Urinary bladder (tissue), 3 donors: ENCODE measurements at regions not wholly inside any gene's neighbourhood (a gene's known extent, or its start where the extent isn't known, plus 50 kb on each side); places are given as distances from the start of the nearest gene placed in this dataset.

ENCODE experiments used
- DNase-seq: peaks from one replicate; pipeline ENCODE4 v3.0.0-alpha.2; 2015; ENCODE audit errors: extremely low spot score
- H3K27ac ChIP-seq: one replicate; pipeline ENCODE4 v1.5.1; 2013; ENCODE audit warnings: low read depth, mild to moderate bottlenecking, moderate library complexity
- H3K36me3 ChIP-seq: one replicate; pipeline ENCODE4 v1.6.1; 2013; ENCODE audit warnings: mild to moderate bottlenecking, moderate library complexity; ENCODE audit not compliant: insufficient read depth
- H3K4me1 ChIP-seq: one replicate; pipeline ENCODE4 v1.6.1; 2013; ENCODE audit warnings: mild to moderate bottlenecking, moderate library complexity; ENCODE audit not compliant: insufficient read depth
- H3K4me3 ChIP-seq: one replicate; pipeline ENCODE4 v1.5.1; 2013; ENCODE audit warnings: low read depth, low read length
- WGBS: extraction: QIAGEN DNeasy Blood & Tissue Kit; methylation state at CpG from one replicate; pipeline ENCODE4 v1.1.7; 2013; 5-methylcytosine and 5-hydroxymethylcytosine counted together
- donor health status: healthy with polysubstance abuse.
- donor health status: healthy.

GRCh38 chr6:6704103-6705060, 115.9 kb downstream of the LY86 start:
- no peaks in the 10 kb centered on the region for H3K4me1 ChIP-seq
- DNase-seq, result no peak
- 83% methylated on average over 13 of the region's 13 CpGs for WGBS
- no peaks in the 10 kb centered on the region for H3K36me3 ChIP-seq
- H3K27ac ChIP-seq, result no peak overlapping the region
- H3K4me3 ChIP-seq, result no peak overlapping the region

- H3K4me3 ChIP-seq, result no peak overlapping the region
- no peaks in the 10 kb centered on the region for H3K4me1 ChIP-seq
- H3K36me3 ChIP-seq, result no peaks in the 10 kb centered on the region
- WGBS, result 93% methylated on average over 3 of the region's 3 CpGs
- H3K27ac ChIP-seq, result no peak overlapping the region
- DNase-seq, result no peak
Observed at GRCh38 chr6:6705061-6705425, 116.5 kb downstream of the LY86 start.

- no peaks in the 10 kb centered on the region for H3K36me3 ChIP-seq
- DNase-seq, result no peak
- H3K4me3 ChIP-seq, result no peak overlapping the region
- H3K4me1 ChIP-seq, result no peaks in the 10 kb centered on the region
- 91% methylated on average over 13 of the region's 13 CpGs for WGBS
- H3K27ac ChIP-seq, result no peak overlapping the region
Observed at GRCh38 chr6:6705915-6706675, 117.6 kb downstream of the LY86 start.

- Histone ChIP-seq H3K36me3 (no peaks in the 10 kb centered on the region), H3K4me1 (no peaks in the 10 kb centered on the region), H3K4me3 (no peak overlapping the region), H3K27ac (peak overlapping the region; percentile 14)
- no peak for DNase-seq
- 91% methylated on average over 6 of the region's 6 CpGs for WGBS
Observed at GRCh38 chr6:6707143-6707542, 118.6 kb downstream of the LY86 start.

- Histone ChIP-seq H3K27ac (no peak overlapping the region), H3K4me3 (no peak overlapping the region), H3K36me3 (no peaks in the 10 kb centered on the region), H3K4me1 (no peaks in the 10 kb centered on the region)
- WGBS, result 90% methylated on average over 3 of the region's 3 CpGs
- DNase-seq, result no peak
Observed at GRCh38 chr6:6709106-6709505, 120.6 kb downstream of the LY86 start.

- WGBS, result 93% methylated on average over 7 of the region's 7 CpGs
- H3K27ac ChIP-seq, result no peak overlapping the region
- H3K4me3 ChIP-seq, result no peak overlapping the region
- DNase-seq, result no peak
- H3K36me3 ChIP-seq, result no peaks in the 10 kb centered on the region
- no peaks in the 10 kb centered on the region for H3K4me1 ChIP-seq
Observed at GRCh38 chr6:6711031-6711785, 122.7 kb downstream of the LY86 start.

- Histone ChIP-seq H3K36me3 (no peaks in the 10 kb centered on the region), H3K4me3 (no peak overlapping the region), H3K27ac (no peak overlapping the region), H3K4me1 (no peaks in the 10 kb centered on the region)
- WGBS, result 78% methylated on average over 7 of the region's 7 CpGs
- DNase-seq, result no peak
Observed at GRCh38 chr6:6711832-6712448, 123.4 kb downstream of the LY86 start.

GRCh38 chr6:6712449-6713403, 124.2 kb downstream of the LY86 start:
- no peak overlapping the region for H3K4me3 ChIP-seq
- peak; percentile 50 for DNase-seq
- 44% methylated on average over 25 of the region's 25 CpGs for WGBS
- H3K36me3 ChIP-seq, result no peaks in the 10 kb centered on the region
- H3K27ac ChIP-seq, result peak overlapping the region; percentile 33
- H3K4me1 ChIP-seq, result no peaks in the 10 kb centered on the region

GRCh38 chr6:6713657-6714056, 125.1 kb downstream of the LY86 start:
- WGBS, result 66% methylated on average over 9 of the region's 9 CpGs
- no peak for DNase-seq

GRCh38 chr6:6714118-6714897, 125.8 kb downstream of the LY86 start:
- Histone ChIP-seq H3K36me3 (no peaks in the 10 kb centered on the region), H3K27ac (no peak overlapping the region), H3K4me3 (no peak overlapping the region), H3K4me1 (no peaks in the 10 kb centered on the region)
- DNase-seq, result no peak
- 64% methylated on average over 12 of the region's 12 CpGs for WGBS

More at GRCh38 chr6:6713657-6714056, 125.1 kb downstream of the LY86 start:
- H3K4me3 ChIP-seq, result no peak overlapping the region
- no peak overlapping the region for H3K27ac ChIP-seq
- H3K36me3 ChIP-seq, result no peaks in the 10 kb centered on the region
- no peaks in the 10 kb centered on the region for H3K4me1 ChIP-seq

GRCh38 chr6:6714953-6715352, 126.4 kb downstream of the LY86 start:
- 92% methylated on average over 7 of the region's 7 CpGs for WGBS
- no peak for DNase-seq
- no peak overlapping the region for H3K27ac ChIP-seq
- no peak overlapping the region for H3K4me3 ChIP-seq
- H3K4me1 ChIP-seq, result no peaks in the 10 kb centered on the region
- no peaks in the 10 kb centered on the region for H3K36me3 ChIP-seq

GRCh38 chr6:6715465-6715864, 126.9 kb downstream of the LY86 start:
- no peak for DNase-seq
- Histone ChIP-seq H3K4me1 (no peaks in the 10 kb centered on the region), H3K36me3 (no peaks in the 10 kb centered on the region), H3K4me3 (no peak overlapping the region), H3K27ac (no peak overlapping the region)
- 79% methylated on average over 3 of the region's 3 CpGs for whole genome bisulfite sequencing
